IPS DF 6.9 (cell line): ENCODE measurements at regions not wholly inside any gene's neighbourhood (a gene's known extent, or its start where the extent isn't known, plus 50 kb on each side); places are given as distances from the start of the nearest gene placed in this dataset.
"Not testable (repeated sequence)": the region's sequence is repeated elsewhere in the genome, so short reads cannot be mapped to it uniquely, and the experiment has no call there.

ENCODE experiments used
- DNase-seq: peaks from one replicate; pipeline ENCODE4 v3.0.0-alpha.2; 2013; ENCODE audit warnings: low read depth, low spot score
- H3K27ac ChIP-seq: one replicate; pipeline ENCODE4 v1.5.1; 2013; ENCODE audit warnings: low read length, control low read depth
- H3K27me3 ChIP-seq: 2 replicates; pipeline ENCODE4 v1.6.1; 2013; ENCODE audit warnings: mild to moderate bottlenecking, low read length; ENCODE audit not compliant: control insufficient read depth, insufficient read depth
- H3K36me3 ChIP-seq: 2 replicates; pipeline ENCODE4 v1.6.1; 2013; ENCODE audit warnings: low read length; ENCODE audit not compliant: control insufficient read depth, insufficient read depth
- H3K4me1 ChIP-seq: 2 replicates; pipeline ENCODE4 v1.6.1; 2013; ENCODE audit warnings: low read length; ENCODE audit not compliant: control insufficient read depth, insufficient read depth
- H3K4me3 ChIP-seq: 2 replicates; pipeline ENCODE4 v1.5.1; 2013; ENCODE audit warnings: mild to moderate bottlenecking, low read length
- H3K9me3 ChIP-seq: 2 replicates; pipeline ENCODE4 v1.6.1; 2013; ENCODE audit warnings: low read length, inconsistent platforms; ENCODE audit not compliant: control insufficient read depth, insufficient read depth
- WGBS: extraction: QIAGEN DNeasy Blood & Tissue Kit; methylation state at CpG from one replicate; pipeline ENCODE4 v1.1.7; 2013; ENCODE audit warnings: mixed read lengths, missing lambda C conversion rate; ENCODE audit not compliant: insufficient read length, insufficient coverage; 5-methylcytosine and 5-hydroxymethylcytosine counted together

DNA sequence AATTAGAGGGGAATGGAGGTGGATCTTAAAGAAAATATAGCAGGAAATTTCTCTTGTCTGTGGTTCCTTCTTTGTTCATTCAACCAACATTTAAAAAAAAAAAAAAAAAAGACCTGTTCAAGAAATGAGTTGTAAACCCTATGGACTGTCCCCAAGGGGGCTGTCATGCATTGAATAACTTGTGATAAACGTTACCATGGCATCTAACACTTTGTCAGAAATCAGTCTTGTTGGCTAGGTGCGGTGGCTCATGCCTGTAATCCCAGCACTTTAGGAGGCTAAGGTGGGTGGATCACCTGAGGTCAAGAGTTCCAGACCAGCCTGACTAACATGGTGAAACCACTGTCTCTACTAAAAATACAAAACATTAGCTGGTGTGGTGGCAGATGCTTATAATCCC is 381.7 kb downstream of the BCKDHB start:
- H3K4me3 ChIP-seq, result no peak overlapping the region
- WGBS, result no CpG with 5 or more reads among the region's 2 CpGs
- H3K27ac ChIP-seq, result no peak overlapping the region
- no peaks in the 10 kb centered on the region for H3K36me3 ChIP-seq
- H3K4me1 ChIP-seq, result no peaks in the 10 kb centered on the region
- H3K27me3 ChIP-seq, result no peaks in the 10 kb centered on the region
- no peak for DNase-seq
- H3K9me3 ChIP-seq, result no peaks in the 10 kb centered on the region

- not testable (repeated sequence) for DNase-seq, H3K27me3 ChIP-seq, H3K4me1 ChIP-seq, H3K36me3 ChIP-seq, H3K4me3 ChIP-seq, H3K27ac ChIP-seq, H3K9me3 ChIP-seq
- no CpG with 5 or more reads among the region's 12 CpGs for WGBS
Observed at GRCh38 chr6:80485494-80485893, 379.0 kb downstream of the BCKDHB start.

GRCh38 chr6:80482056-80482455 is 375.6 kb downstream of the BCKDHB start:
- Histone ChIP-seq H3K36me3 (no peaks in the 10 kb centered on the region), H3K4me3 (no peak overlapping the region), H3K4me1 (no peaks in the 10 kb centered on the region), H3K27me3 (no peaks in the 10 kb centered on the region), H3K27ac (no peak overlapping the region), H3K9me3 (no peaks in the 10 kb centered on the region)
- WGBS, result no CpG with 5 or more reads among the region's 3 CpGs
- DNase-seq, result no peak

- no peaks in the 10 kb centered on the region for H3K36me3 ChIP-seq
- H3K27ac ChIP-seq, result no peak overlapping the region
- no peaks in the 10 kb centered on the region for H3K4me1 ChIP-seq
- no peaks in the 10 kb centered on the region for H3K27me3 ChIP-seq
- no peak for DNase-seq
- H3K9me3 ChIP-seq, result no peaks in the 10 kb centered on the region
- H3K4me3 ChIP-seq, result no peak overlapping the region
Observed at GRCh38 chr6:80480421-80481157, 374.1 kb downstream of the BCKDHB start.

DNA sequence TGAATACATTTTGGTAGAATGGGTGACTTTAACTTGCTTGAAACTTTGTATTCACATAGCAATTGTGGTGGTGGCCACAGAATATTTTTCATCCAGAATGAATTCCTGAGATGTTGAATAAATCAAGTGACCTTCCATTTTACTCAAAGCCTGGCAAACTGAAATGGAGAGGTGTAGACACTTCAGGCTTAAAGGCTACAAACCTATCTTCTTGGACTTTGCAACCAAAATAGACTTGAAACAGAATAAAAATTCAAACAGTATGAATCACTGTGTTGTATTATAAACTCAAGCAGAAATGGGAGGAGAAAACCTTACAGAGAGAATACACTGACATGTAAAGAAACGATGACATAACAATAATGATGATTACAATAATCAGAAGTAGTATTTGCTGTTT is 371.6 kb downstream of the BCKDHB start:
- DNase-seq, result no peak
- Histone ChIP-seq H3K27ac (no peak overlapping the region), H3K9me3 (no peaks in the 10 kb centered on the region), H3K36me3 (no peaks in the 10 kb centered on the region), H3K4me3 (no peak overlapping the region), H3K27me3 (no peaks in the 10 kb centered on the region), H3K4me1 (no peaks in the 10 kb centered on the region)
- WGBS, result no CpG with 5 or more reads among the region's 1 CpG

DNA sequence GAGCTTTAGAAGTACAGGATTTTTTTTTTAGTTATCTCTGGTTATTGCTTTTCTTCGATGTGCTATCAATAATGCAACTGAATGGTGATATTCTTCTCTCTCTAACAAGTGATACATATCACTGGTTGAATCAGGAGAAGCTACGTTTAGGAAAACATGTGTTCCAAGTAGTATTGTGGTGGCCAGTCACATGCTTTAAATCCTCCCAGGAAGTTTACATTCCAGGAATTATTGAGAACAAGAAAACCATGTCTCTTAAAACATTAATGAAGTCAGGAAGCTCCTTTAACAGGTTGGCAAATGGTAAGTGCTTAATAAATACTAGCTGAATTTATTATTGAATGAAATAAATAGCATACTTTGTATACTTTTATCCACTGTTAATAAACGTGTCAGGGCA is 371.1 kb downstream of the BCKDHB start:
- Histone ChIP-seq H3K27me3 (no peaks in the 10 kb centered on the region), H3K36me3 (no peaks in the 10 kb centered on the region), H3K4me3 (no peak overlapping the region), H3K27ac (no peak overlapping the region), H3K4me1 (no peaks in the 10 kb centered on the region), H3K9me3 (no peaks in the 10 kb centered on the region)
- DNase-seq, result no peak
- WGBS, result no CpG with 5 or more reads among the region's 3 CpGs

- no peak for DNase-seq
- no CpG with 5 or more reads among the region's 1 CpG for WGBS
- H3K36me3 ChIP-seq, result no peaks in the 10 kb centered on the region
Observed at GRCh38 chr6:80472271-80472670, 365.8 kb downstream of the BCKDHB start.

DNA sequence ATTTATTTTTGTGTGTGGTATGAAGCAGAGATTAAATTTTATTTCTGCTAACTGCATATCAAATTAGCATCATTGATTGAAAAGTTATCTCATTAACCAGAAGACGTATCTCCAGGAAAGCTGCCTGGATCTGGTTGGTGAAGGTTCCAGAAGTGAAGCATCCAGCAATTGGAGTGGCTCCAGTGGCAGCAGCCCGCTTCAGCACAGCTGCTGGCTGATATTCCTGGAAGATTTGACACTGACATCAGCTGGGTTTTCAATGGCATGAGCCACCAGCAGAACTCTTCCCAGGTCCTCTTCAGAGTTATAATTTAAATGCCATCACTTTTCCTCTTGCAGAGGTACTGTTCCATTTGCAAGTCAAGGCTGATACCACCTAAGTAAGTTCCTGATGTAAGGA is 363.5 kb downstream of the BCKDHB start:
- no peak overlapping the region for H3K4me3 ChIP-seq
- WGBS, result no CpG with 5 or more reads among the region's 2 CpGs
- H3K9me3 ChIP-seq, result no peaks in the 10 kb centered on the region
- H3K27me3 ChIP-seq, result no peaks in the 10 kb centered on the region
- H3K27ac ChIP-seq, result no peak overlapping the region
- no peak for DNase-seq
- H3K4me1 ChIP-seq, result 0 out of 2 replicates have a peak, but pooled peaks cover under 1% of the 10 kb centered on the region
- no peaks in the 10 kb centered on the region for H3K36me3 ChIP-seq

More at GRCh38 chr6:80472271-80472670, 365.8 kb downstream of the BCKDHB start:
- Histone ChIP-seq H3K4me3 (no peak overlapping the region), H3K4me1 (no peaks in the 10 kb centered on the region), H3K27ac (no peak overlapping the region), H3K9me3 (no peaks in the 10 kb centered on the region), H3K27me3 (no peaks in the 10 kb centered on the region)

GRCh38 chr6:80468398-80468797 is 361.9 kb downstream of the BCKDHB start:
- Histone ChIP-seq H3K27me3 (no peaks in the 10 kb centered on the region), H3K9me3 (no peaks in the 10 kb centered on the region), H3K27ac (no peak overlapping the region), H3K4me1 (peaks cover 3% of the 10 kb centered on the region; the same call in 1 of the 2 replicates), H3K36me3 (no peaks in the 10 kb centered on the region), H3K4me3 (no peak overlapping the region)
- WGBS, result no CpG with 5 or more reads among the region's 2 CpGs
- no peak for DNase-seq

DNA sequence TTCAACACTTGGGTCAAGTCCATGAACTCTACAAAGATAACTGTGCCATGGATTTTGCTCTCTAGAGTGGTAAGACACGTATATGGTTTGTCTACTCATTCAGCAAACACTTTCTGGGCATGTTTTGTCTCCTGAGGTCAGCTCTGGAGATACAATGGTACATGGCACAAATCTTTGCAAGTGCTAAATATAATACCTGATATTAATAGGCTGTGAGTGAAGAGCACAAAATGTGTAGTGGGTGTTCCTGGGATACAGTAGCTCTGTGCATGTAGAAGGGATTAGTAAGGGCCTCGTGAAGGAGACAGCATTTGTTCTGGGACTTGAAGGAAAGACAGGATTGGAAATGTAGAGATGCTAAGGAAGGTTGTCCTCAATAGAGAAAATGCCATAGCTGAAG is 360.9 kb downstream of the BCKDHB start:
- Histone ChIP-seq H3K27ac (no peak overlapping the region), H3K4me1 (peaks cover 3% of the 10 kb centered on the region; the same call in 1 of the 2 replicates)
- WGBS, result no CpG with 5 or more reads among the region's 2 CpGs

DNA sequence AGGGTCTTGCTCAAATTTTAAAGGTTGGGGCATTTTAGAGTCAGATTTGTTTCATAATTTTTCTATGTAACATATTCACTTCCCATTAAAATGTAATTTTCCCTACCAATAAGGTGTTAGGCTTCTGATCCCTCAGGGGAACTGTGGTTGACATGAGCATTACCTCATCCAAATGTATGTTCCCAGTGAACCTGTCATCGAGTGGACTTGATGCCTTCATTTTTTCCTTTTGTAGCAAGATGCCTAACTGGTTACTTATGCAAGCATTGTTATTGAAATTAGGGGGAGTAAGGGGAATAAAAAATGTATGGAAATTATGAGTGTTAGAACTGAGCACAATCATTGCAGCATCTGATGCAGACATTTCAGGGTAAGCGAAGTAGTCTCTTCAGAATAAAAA is 360.5 kb downstream of the BCKDHB start:
- DNase-seq, result no peak
- Histone ChIP-seq H3K27ac (no peak overlapping the region), H3K4me3 (no peak overlapping the region), H3K9me3 (no peaks in the 10 kb centered on the region), H3K27me3 (no peaks in the 10 kb centered on the region), H3K4me1 (peaks cover 3% of the 10 kb centered on the region; the same call in 1 of the 2 replicates), H3K36me3 (no peaks in the 10 kb centered on the region)
- no CpG with 5 or more reads among the region's 2 CpGs for WGBS

More for the DNA sequence above, 360.9 kb downstream of the BCKDHB start:
- DNase-seq, result no peak
- H3K9me3 ChIP-seq, result no peaks in the 10 kb centered on the region
- no peaks in the 10 kb centered on the region for H3K27me3 ChIP-seq
- H3K4me3 ChIP-seq, result no peak overlapping the region
- H3K36me3 ChIP-seq, result no peaks in the 10 kb centered on the region
